GM12873 (cell line): ENCODE measurements at regions not wholly inside any gene's neighbourhood (a gene's known extent, or its start where the extent isn't known, plus 50 kb on each side); places are given as distances from the start of the nearest gene placed in this dataset.

Experiments
- CTCF ChIP-seq: IDR thresholded peaks from 2 replicates; pipeline ENCODE4 v1.5.1; 2012; ENCODE audit warnings: low read depth, mild to moderate bottlenecking, moderate library complexity, low read length, control low read depth; ENCODE audit not compliant: insufficient read depth; ENCODE audit errors: missing control alignments

GRCh38 chr20:24056491-24056890 is 67.9 kb upstream of the GGTLC1 start:
- no peak for TF ChIP-seq CTCF

GRCh38 chr20:24052599-24053275 is 64.2 kb upstream of the GGTLC1 start:
- TF ChIP-seq CTCF, result no peak

- no peak for TF ChIP-seq CTCF
Observed at GRCh38 chr20:24051160-24051559, 62.6 kb upstream of the GGTLC1 start.

GRCh38 chr20:24050119-24050518 is 61.5 kb upstream of the GGTLC1 start:
- TF ChIP-seq CTCF, result no peak

GRCh38 chr20:24049081-24049480 is 60.5 kb upstream of the GGTLC1 start:
- TF ChIP-seq CTCF, result no peak

- no peak for TF ChIP-seq CTCF
Observed at GRCh38 chr20:24048024-24048611, 59.5 kb upstream of the GGTLC1 start.

- no peak for TF ChIP-seq CTCF
Observed at GRCh38 chr20:24046888-24047287, 58.3 kb upstream of the GGTLC1 start.
